Lung (tissue), 11 donors: ENCODE measurements at regions not wholly inside any gene's neighbourhood (a gene's known extent, or its start where the extent isn't known, plus 50 kb on each side); places are given as distances from the start of the nearest gene placed in this dataset.

Experiments used
- ATAC-seq: fragments of 200-7000 bp; cut with Tn5 transposase; one replicate; pipeline ENCODE4 v1.9.1; 2020; ENCODE audit warnings: moderate number of reproducible peaks; ENCODE audit not compliant: insufficient read depth, low FRiP score
- DNase-seq, 3 donors: peaks; one replicate each; pipeline ENCODE4 v3.0.0-alpha.2; 2013 to 2017
- H3K27ac ChIP-seq, 2 donors: one replicate each; pipeline ENCODE4 v1.5.1; 2013; ENCODE audit warnings: mild to moderate bottlenecking in 2 of 2, moderate library complexity in 2 of 2, control low read depth in 1 of 2, inconsistent platforms in 1 of 2, low read depth in 1 of 2, low read length in 1 of 2
- H3K27me3 ChIP-seq, 3 donors: one replicate each; pipeline ENCODE4 v1.5.1; 2013; ENCODE audit warnings: low read length in 2 of 3; ENCODE audit not compliant: control insufficient read depth in 3 of 3, insufficient read depth in 3 of 3
- H3K36me3 ChIP-seq, 4 donors: one replicate each; pipeline ENCODE4 v1.5.1; 2013; ENCODE audit warnings: low read length in 4 of 4, mild to moderate bottlenecking in 1 of 4, moderate library complexity in 1 of 4; ENCODE audit not compliant: control insufficient read depth in 4 of 4, insufficient read depth in 4 of 4
- H3K4me1 ChIP-seq, 5 donors: one replicate each; pipeline ENCODE4 v1.5.1; 2013; ENCODE audit warnings: low read length in 5 of 5, mild to moderate bottlenecking in 2 of 5, moderate library complexity in 1 of 5; ENCODE audit not compliant: control insufficient read depth in 5 of 5, insufficient read depth in 5 of 5
- H3K4me3 ChIP-seq: one replicate; pipeline ENCODE4 v1.5.1; 2013; ENCODE audit warnings: mild to moderate bottlenecking, control low read depth, moderate library complexity
- H3K9ac ChIP-seq, 2 donors: one replicate each; pipeline ENCODE4 v1.5.1; 2013; ENCODE audit warnings: low read length in 2 of 2, control low read depth in 1 of 2; ENCODE audit not compliant: insufficient read depth in 1 of 2
- H3K9me3 ChIP-seq, 4 donors: one replicate each; pipeline ENCODE4 v1.5.1; 2013; ENCODE audit warnings: low read length in 3 of 4, mild to moderate bottlenecking in 1 of 4, moderate library complexity in 1 of 4; ENCODE audit not compliant: control insufficient read depth in 4 of 4, insufficient read depth in 3 of 4
- WGBS, 2 donors: extraction: QIAGEN DNeasy Blood & Tissue Kit; methylation state at CpG; one replicate each; pipeline ENCODE4 v1.1.7; 2013; 5-methylcytosine and 5-hydroxymethylcytosine counted together
- TF ChIP-seq, protein P1 (sequence below): IDR thresholded peaks from 2 replicates; pipeline ENCODE4 v1.5.1; 2012; ENCODE audit warnings: mild to moderate bottlenecking; ENCODE audit errors: control extremely low read depth, extremely low read depth
- donor health status: control.
- donor health status: control.
- donor health status: Bipolar disorder and iron deficiency.
- donor health status: healthy.
- donor health status: DM: yes; HTN: yes; CAD: no.

DNA sequence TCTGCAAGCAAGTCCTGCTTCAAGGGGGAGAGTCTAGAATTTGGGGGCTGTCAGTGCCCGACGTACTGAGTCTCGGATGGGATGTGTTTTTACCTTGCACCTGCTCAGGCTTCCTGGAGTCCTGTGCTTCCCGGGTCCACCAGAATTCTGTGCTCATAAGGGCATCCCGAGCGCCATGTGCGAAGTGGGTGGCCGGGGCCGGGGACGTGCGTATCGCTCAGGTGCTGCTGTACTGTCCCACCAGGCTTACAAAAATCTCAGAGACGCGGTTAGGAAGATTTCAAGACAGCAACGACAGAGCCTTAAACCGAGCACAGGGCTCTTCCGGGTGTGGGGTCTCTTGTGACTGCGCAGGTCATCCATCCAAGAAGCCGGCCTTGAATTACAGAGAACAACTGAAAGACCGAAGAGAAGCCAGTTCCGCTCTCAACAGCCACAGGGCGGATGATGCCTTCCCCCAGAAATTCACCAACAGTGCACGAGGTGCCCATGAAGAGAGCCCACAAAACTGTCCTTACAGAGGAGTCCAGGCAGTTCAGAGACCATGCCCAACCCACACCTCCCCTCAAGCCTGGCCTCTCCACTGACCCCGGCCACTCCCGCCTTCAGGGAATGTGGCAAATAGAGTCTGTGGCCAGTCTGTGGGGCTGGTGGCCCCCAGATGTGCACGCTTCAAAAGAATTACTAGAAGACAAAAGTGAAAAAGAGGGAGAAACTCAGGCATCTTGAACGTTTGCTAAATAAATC lies 104.7 kb downstream of the PXDC1 start:
- 93 to 95% methylated on average over 27 of the region's 27 CpGs for WGBS, 2 donors
- TF ChIP-seq, protein P1, sequence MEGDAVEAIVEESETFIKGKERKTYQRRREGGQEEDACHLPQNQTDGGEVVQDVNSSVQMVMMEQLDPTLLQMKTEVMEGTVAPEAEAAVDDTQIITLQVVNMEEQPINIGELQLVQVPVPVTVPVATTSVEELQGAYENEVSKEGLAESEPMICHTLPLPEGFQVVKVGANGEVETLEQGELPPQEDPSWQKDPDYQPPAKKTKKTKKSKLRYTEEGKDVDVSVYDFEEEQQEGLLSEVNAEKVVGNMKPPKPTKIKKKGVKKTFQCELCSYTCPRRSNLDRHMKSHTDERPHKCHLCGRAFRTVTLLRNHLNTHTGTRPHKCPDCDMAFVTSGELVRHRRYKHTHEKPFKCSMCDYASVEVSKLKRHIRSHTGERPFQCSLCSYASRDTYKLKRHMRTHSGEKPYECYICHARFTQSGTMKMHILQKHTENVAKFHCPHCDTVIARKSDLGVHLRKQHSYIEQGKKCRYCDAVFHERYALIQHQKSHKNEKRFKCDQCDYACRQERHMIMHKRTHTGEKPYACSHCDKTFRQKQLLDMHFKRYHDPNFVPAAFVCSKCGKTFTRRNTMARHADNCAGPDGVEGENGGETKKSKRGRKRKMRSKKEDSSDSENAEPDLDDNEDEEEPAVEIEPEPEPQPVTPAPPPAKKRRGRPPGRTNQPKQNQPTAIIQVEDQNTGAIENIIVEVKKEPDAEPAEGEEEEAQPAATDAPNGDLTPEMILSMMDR: no peak
- ATAC-seq: no peak
- peaks cover 0 to 4% (median 0%) of the 10 kb centered on the region in 4 donors for H3K9me3 ChIP-seq
- no peaks in the 10 kb centered on the region for H3K4me1 ChIP-seq
- no peak for DNase-seq
- H3K9ac ChIP-seq: no peak overlapping the region
- H3K4me3 ChIP-seq: no peak overlapping the region
- H3K27ac ChIP-seq: no peak overlapping the region
- no peaks in the 10 kb centered on the region for H3K36me3 ChIP-seq
- no peaks in the 10 kb centered on the region for H3K27me3 ChIP-seq

- peaks cover 0 to 2% (median 0%) of the 10 kb centered on the region in 4 donors for H3K9me3 ChIP-seq
- DNase-seq: no peak
- no peak overlapping the region for H3K4me3 ChIP-seq
- TF ChIP-seq, protein P1: no peak
- no peaks in the 10 kb centered on the region for H3K4me1 ChIP-seq
- no peak for ATAC-seq
- WGBS, 2 donors: 91 to 94% methylated on average over 6 of the region's 6 CpGs
- no peak overlapping the region for H3K27ac ChIP-seq
- no peaks in the 10 kb centered on the region for H3K27me3 ChIP-seq
- no peak overlapping the region for H3K9ac ChIP-seq
- H3K36me3 ChIP-seq: no peaks in the 10 kb centered on the region
Observed at GRCh38 chr6:3644739-3645012, 106.8 kb downstream of the PXDC1 start.

- H3K27ac ChIP-seq: no peak overlapping the region
- no peak overlapping the region for H3K9ac ChIP-seq
- no peak overlapping the region for H3K4me3 ChIP-seq
- H3K4me1 ChIP-seq: no peaks in the 10 kb centered on the region
- TF ChIP-seq, protein P1: no peak
- DNase-seq (no peak), ATAC-seq (no peak)
- H3K36me3 ChIP-seq: no peaks in the 10 kb centered on the region
- 88 to 91% methylated on average over 10 of the region's 10 CpGs for WGBS, 2 donors
- H3K27me3 ChIP-seq: no peaks in the 10 kb centered on the region
- H3K9me3 ChIP-seq: peaks cover 0 to 2% (median 0%) of the 10 kb centered on the region in 4 donors
Observed at GRCh38 chr6:3643921-3644738, 107.4 kb downstream of the PXDC1 start.
